GM23338 (cell line): ENCODE measurements at regions not wholly inside any gene's neighbourhood (a gene's known extent, or its start where the extent isn't known, plus 50 kb on each side); places are given as distances from the start of the nearest gene placed in this dataset.

ENCODE experiments used
- ATAC-seq: fragments of 200-7000 bp; cut with Tn5 transposase; 3 replicates; pipeline ENCODE4 v1.9.1; 2020
- DNase-seq: peaks from one replicate; pipeline ENCODE4 v3.0.0-alpha.2; 2015; ENCODE audit warnings: low spot score
- H2AFZ ChIP-seq: fragments of 200-600 bp; sonication (generic); 2 replicates; pipeline ENCODE4 v1.8.0; 2016; ENCODE audit warnings: antibody characterized with exemption, mild to moderate bottlenecking, moderate library complexity
- H3F3A ChIP-seq: fragments of 200-600 bp; sonication (generic); replicated peaks from 2 replicates; pipeline ENCODE4 v1.8.0; 2017; ENCODE audit warnings: antibody characterized with exemption, mixed run types, low read depth
- H3K27ac ChIP-seq: fragments of 200-600 bp; sonication (generic); 2 replicates; pipeline ENCODE4 v1.6.1; 2016; ENCODE audit warnings: low read depth
- H3K27me3 ChIP-seq: fragments of 200-600 bp; sonication (generic); 2 replicates; pipeline ENCODE4 v1.8.0; 2016; ENCODE audit warnings: mild to moderate bottlenecking, mixed run types, moderate library complexity; ENCODE audit not compliant: insufficient read depth
- H3K36me3 ChIP-seq: fragments of 200-600 bp; sonication (generic); 2 replicates; pipeline ENCODE4 v1.8.0; 2016; ENCODE audit warnings: mild to moderate bottlenecking; ENCODE audit not compliant: insufficient read depth
- H3K4me1 ChIP-seq: fragments of 200-600 bp; sonication (generic); 2 replicates; pipeline ENCODE4 v1.8.0; 2016; ENCODE audit warnings: mild to moderate bottlenecking, moderate library complexity; ENCODE audit not compliant: insufficient read depth
- H3K4me2 ChIP-seq: fragments of 200-600 bp; sonication (generic); 2 replicates; pipeline ENCODE4 v1.7.1; 2017; ENCODE audit warnings: mixed run types
- H3K4me3 ChIP-seq: fragments of 200-600 bp; sonication (generic); 2 replicates; pipeline ENCODE4 v1.6.1; 2016; ENCODE audit warnings: mixed run types
- H3K79me2 ChIP-seq: fragments of 200-600 bp; sonication (generic); replicated peaks from 2 replicates; pipeline ENCODE4 v1.8.0; 2017; ENCODE audit warnings: mild to moderate bottlenecking; ENCODE audit not compliant: insufficient read depth
- H3K9me2 ChIP-seq: fragments of 200-600 bp; sonication (generic); 2 replicates; pipeline ENCODE4 v1.8.0; 2017; ENCODE audit not compliant: insufficient read depth
- H4K20me1 ChIP-seq: fragments of 200-600 bp; sonication (generic); replicated peaks from 2 replicates; pipeline ENCODE4 v1.8.0; 2017; ENCODE audit warnings: mild to moderate bottlenecking; ENCODE audit not compliant: insufficient read depth
- H3K27ac Mint-ChIP-seq: 2 replicates; pipeline ENCODE4 v1.8.0; 2020; ENCODE audit warnings: inconsistent platforms, mild to moderate bottlenecking, moderate library complexity, mixed read lengths
- H3K27me3 Mint-ChIP-seq: 3 replicates; pipeline ENCODE4 v1.8.0; 2022; ENCODE audit warnings: low read depth, mild to moderate bottlenecking, moderate library complexity, mixed read lengths, inconsistent platforms; ENCODE audit not compliant: insufficient read depth, poor library complexity
- H3K36me3 Mint-ChIP-seq: 3 replicates; pipeline ENCODE4 v1.8.0; 2021; ENCODE audit warnings: low read depth, mild to moderate bottlenecking, inconsistent platforms, moderate library complexity, mixed read lengths
- H3K4me1 Mint-ChIP-seq: 3 replicates; pipeline ENCODE4 v1.8.0; 2020; ENCODE audit warnings: mild to moderate bottlenecking, inconsistent platforms, mixed read lengths
- H3K4me3 Mint-ChIP-seq: 3 replicates; pipeline ENCODE4 v1.8.0; 2021; ENCODE audit warnings: moderate library complexity, mild to moderate bottlenecking, inconsistent platforms, mixed read lengths
- H3K9me3 Mint-ChIP-seq: 3 replicates; pipeline ENCODE4 v1.8.0; 2020; ENCODE audit warnings: moderate library complexity, mild to moderate bottlenecking, inconsistent platforms, mixed read lengths
- EZH2 ChIP-seq: fragments of 200-600 bp; sonication (generic); IDR thresholded peaks from one replicate; pipeline ENCODE4 v1.8.0; 2017; ENCODE audit warnings: antibody characterized with exemption, mild to moderate bottlenecking, low read depth; ENCODE audit not compliant: unreplicated experiment
- EZH2phosphoT487 ChIP-seq: fragments of 200-600 bp; sonication (generic); IDR thresholded peaks from one replicate; pipeline ENCODE4 v1.8.1; 2018; ENCODE audit warnings: antibody characterized with exemption; ENCODE audit not compliant: unreplicated experiment
- JUNB ChIP-seq: IDR thresholded peaks from one replicate; pipeline ENCODE4 v1.6.1; 2016; ENCODE audit warnings: antibody characterized with exemption; ENCODE audit not compliant: unreplicated experiment
- POLR2AphosphoS5 ChIP-seq: IDR thresholded peaks from 2 replicates; pipeline ENCODE4 v1.6.1; 2016; ENCODE audit warnings: antibody characterized with exemption, low read depth
- STAT1 ChIP-seq: IDR thresholded peaks from one replicate; pipeline ENCODE4 v1.6.1; 2016; ENCODE audit warnings: antibody characterized with exemption; ENCODE audit not compliant: unreplicated experiment
- ZNF114 ChIP-seq: fragments of 250-450 bp; sonication (Bioruptor Pico); IDR thresholded peaks from 2 replicates; pipeline ENCODE4 v1.5.0; 2020; ENCODE audit warnings: mild to moderate bottlenecking, moderate library complexity
- TF ChIP-seq, protein P1 (sequence below): fragments of 250-450 bp; sonication (Bioruptor Pico); IDR thresholded peaks from 2 replicates; pipeline ENCODE4 v1.5.0; 2020; ENCODE audit warnings: mild to moderate bottlenecking, moderate library complexity

DNA sequence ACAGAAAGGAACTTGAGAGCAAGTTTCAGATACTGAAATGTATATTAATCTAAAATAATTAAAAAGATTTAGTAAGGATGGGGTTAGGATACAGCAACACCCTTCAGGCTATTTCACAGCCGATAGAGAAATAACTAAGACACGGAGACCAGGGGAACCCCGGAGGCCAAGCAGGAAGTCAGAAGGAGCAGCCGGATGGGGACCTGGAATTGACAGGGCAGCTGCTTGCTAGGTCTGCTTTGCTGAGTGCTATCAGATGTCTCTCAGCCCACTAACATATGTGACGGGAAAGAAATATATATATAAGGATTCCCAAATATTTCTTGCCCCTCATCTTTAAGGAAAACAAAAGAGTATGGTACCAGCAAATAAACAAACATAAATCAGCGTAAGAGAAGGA lies 154.1 kb upstream of the CDH5 start:
- Mint-ChIP-seq H3K4me1 (no peaks in the 10 kb centered on the region), H3K27ac (no peak overlapping the region), H3K9me3 (no peaks in the 10 kb centered on the region), H3K36me3 (no peaks in the 10 kb centered on the region), H3K27me3 (peaks cover 7% of the 10 kb centered on the region), H3K4me3 (no peak overlapping the region)
- H3K4me1 ChIP-seq = no peaks in the 10 kb centered on the region
- H3K9me2 ChIP-seq = no peaks in the 10 kb centered on the region
- H3K27ac ChIP-seq = no peak overlapping the region
- H3F3A ChIP-seq = no peaks in the 10 kb centered on the region
- H2AFZ ChIP-seq = no peak overlapping the region
- H3K36me3 ChIP-seq = no peaks in the 10 kb centered on the region
- no peaks in the 10 kb centered on the region for H3K27me3 ChIP-seq
- ATAC-seq (no peak; the same call in 2 of the 3 replicates), DNase-seq (peak; percentile 8)
- no peaks in the 10 kb centered on the region for H4K20me1 ChIP-seq
- no peak for TF ChIP-seq POLR2AphosphoS5
- no peak for TF ChIP-seq EZH2phosphoT487
- H3K4me3 ChIP-seq = no peak overlapping the region
- no peaks in the 10 kb centered on the region for H3K79me2 ChIP-seq
- H3K4me2 ChIP-seq = no peak overlapping the region

DNA sequence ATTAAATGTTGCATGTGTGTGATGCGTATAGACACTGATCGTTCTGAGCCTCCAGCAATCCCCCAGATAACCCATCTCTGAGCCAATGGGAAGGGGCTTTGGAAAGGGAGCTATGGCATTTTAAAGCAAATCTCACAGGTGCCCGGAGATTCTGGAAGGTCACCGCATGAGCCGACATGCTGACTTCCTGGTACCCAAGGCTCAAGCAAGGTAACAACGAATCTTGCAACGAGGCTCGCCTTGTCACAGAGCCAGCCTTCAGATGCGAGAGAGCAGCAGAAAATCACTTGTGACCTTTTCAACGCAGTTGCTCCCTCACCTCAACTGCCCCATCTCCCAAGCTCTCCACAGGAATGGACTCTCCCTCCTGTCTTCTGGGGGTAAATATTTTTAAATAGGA lies 154.8 kb upstream of the CDH5 start:
- H3K4me1 Mint-ChIP-seq = no peaks in the 10 kb centered on the region
- ATAC-seq (no peak), DNase-seq (no peak)
- TF ChIP-seq ZNF114 (CRISPR knock-in tag) (no peak), EZH2 (no peak), POLR2AphosphoS5 (no peak), STAT1 (no peak), JUNB (no peak), EZH2phosphoT487 (no peak)
- TF ChIP-seq, protein P1, sequence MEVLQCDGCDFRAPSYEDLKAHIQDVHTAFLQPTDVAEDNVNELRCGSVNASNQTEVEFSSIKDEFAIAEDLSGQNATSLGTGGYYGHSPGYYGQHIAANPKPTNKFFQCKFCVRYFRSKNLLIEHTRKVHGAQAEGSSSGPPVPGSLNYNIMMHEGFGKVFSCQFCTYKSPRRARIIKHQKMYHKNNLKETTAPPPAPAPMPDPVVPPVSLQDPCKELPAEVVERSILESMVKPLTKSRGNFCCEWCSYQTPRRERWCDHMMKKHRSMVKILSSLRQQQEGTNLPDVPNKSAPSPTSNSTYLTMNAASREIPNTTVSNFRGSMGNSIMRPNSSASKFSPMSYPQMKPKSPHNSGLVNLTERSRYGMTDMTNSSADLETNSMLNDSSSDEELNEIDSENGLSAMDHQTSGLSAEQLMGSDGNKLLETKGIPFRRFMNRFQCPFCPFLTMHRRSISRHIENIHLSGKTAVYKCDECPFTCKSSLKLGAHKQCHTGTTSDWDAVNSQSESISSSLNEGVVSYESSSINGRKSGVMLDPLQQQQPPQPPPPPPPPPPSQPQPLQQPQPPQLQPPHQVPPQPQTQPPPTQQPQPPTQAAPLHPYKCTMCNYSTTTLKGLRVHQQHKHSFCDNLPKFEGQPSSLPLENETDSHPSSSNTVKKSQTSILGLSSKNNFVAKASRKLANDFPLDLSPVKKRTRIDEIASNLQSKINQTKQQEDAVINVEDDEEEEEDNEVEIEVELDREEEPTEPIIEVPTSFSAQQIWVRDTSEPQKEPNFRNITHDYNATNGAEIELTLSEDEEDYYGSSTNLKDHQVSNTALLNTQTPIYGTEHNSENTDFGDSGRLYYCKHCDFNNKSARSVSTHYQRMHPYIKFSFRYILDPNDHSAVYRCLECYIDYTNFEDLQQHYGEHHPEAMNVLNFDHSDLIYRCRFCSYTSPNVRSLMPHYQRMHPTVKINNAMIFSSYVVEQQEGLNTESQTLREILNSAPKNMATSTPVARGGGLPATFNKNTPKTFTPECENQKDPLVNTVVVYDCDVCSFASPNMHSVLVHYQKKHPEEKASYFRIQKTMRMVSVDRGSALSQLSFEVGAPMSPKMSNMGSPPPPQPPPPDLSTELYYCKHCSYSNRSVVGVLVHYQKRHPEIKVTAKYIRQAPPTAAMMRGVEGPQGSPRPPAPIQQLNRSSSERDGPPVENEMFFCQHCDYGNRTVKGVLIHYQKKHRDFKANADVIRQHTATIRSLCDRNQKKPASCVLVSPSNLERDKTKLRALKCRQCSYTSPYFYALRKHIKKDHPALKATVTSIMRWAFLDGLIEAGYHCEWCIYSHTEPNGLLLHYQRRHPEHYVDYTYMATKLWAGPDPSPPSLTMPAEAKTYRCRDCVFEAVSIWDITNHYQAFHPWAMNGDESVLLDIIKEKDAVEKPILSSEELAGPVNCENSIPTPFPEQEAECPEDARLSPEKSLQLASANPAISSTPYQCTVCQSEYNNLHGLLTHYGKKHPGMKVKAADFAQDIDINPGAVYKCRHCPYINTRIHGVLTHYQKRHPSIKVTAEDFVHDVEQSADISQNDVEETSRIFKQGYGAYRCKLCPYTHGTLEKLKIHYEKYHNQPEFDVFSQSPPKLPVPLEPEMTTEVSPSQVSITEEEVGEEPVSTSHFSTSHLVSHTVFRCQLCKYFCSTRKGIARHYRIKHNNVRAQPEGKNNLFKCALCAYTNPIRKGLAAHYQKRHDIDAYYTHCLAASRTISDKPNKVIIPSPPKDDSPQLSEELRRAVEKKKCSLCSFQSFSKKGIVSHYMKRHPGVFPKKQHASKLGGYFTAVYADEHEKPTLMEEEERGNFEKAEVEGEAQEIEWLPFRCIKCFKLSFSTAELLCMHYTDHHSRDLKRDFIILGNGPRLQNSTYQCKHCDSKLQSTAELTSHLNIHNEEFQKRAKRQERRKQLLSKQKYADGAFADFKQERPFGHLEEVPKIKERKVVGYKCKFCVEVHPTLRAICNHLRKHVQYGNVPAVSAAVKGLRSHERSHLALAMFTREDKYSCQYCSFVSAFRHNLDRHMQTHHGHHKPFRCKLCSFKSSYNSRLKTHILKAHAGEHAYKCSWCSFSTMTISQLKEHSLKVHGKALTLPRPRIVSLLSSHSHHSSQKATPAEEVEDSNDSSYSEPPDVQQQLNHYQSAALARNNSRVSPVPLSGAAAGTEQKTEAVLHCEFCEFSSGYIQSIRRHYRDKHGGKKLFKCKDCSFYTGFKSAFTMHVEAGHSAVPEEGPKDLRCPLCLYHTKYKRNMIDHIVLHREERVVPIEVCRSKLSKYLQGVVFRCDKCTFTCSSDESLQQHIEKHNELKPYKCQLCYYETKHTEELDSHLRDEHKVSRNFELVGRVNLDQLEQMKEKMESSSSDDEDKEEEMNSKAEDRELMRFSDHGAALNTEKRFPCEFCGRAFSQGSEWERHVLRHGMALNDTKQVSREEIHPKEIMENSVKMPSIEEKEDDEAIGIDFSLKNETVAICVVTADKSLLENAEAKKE (CRISPR knock-in tag) = no peak
- H3K79me2 ChIP-seq = no peaks in the 10 kb centered on the region
- H2AFZ ChIP-seq = no peak overlapping the region
- no peak overlapping the region for H3K4me3 ChIP-seq
- H3K9me3 Mint-ChIP-seq = no peaks in the 10 kb centered on the region
- no peak overlapping the region for H3K4me2 ChIP-seq
- no peaks in the 10 kb centered on the region for H3K4me1 ChIP-seq
- no peaks in the 10 kb centered on the region for H4K20me1 ChIP-seq
- no peaks in the 10 kb centered on the region for H3K36me3 Mint-ChIP-seq
- no peak overlapping the region for H3K27ac ChIP-seq
- H3K27me3 ChIP-seq = no peaks in the 10 kb centered on the region
- H3K27ac Mint-ChIP-seq = no peak overlapping the region
- H3K27me3 Mint-ChIP-seq = peaks cover 9% of the 10 kb centered on the region
- H3K4me3 Mint-ChIP-seq = no peak overlapping the region
- no peaks in the 10 kb centered on the region for H3F3A ChIP-seq
- H3K9me2 ChIP-seq = no peaks in the 10 kb centered on the region
- H3K36me3 ChIP-seq = no peaks in the 10 kb centered on the region
